Pulmonary artery endothelial cell (primary cell): ENCODE measurements at regions not wholly inside any gene's neighbourhood (a gene's known extent, or its start where the extent isn't known, plus 50 kb on each side); places are given as distances from the start of the nearest gene placed in this dataset.
"Not testable (repeated sequence)": the region's sequence is repeated elsewhere in the genome, so short reads cannot be mapped to it uniquely, and the experiment has no call there.

Experiments
- DNase-seq: peaks from one replicate; pipeline ENCODE4 v3.0.0-alpha.2; 2011; ENCODE audit warnings: low read depth, low spot score

GRCh38 chr21:33121715-33122475 is 52.0 kb downstream of the OLIG1 start:
- DNase-seq, result no peak

GRCh38 chr21:33122507-33122906 is 52.6 kb downstream of the OLIG1 start:
- DNase-seq, result no peak

- DNase-seq, result no peak
Observed at GRCh38 chr21:33123374-33124123, 53.6 kb downstream of the OLIG1 start.

- DNase-seq, result no peak
Observed at GRCh38 chr21:33124889-33125288, 54.9 kb downstream of the OLIG1 start.

- no peak for DNase-seq
Observed at GRCh38 chr21:33125680-33126375, 55.9 kb downstream of the OLIG1 start.

GRCh38 chr21:33126569-33126968 is 56.6 kb downstream of the OLIG1 start:
- DNase-seq, result no peak

GRCh38 chr21:33127154-33127867 is 57.4 kb downstream of the OLIG1 start:
- DNase-seq, result peak; percentile 19

- DNase-seq, result no peak
Observed at GRCh38 chr21:33127868-33128242, 57.9 kb downstream of the OLIG1 start.

- DNase-seq, result no peak
Observed at GRCh38 chr21:33128538-33128937, 58.6 kb downstream of the OLIG1 start.

GRCh38 chr21:33132054-33132453 is 62.1 kb downstream of the OLIG1 start:
- no peak for DNase-seq

- DNase-seq, result no peak
Observed at GRCh38 chr21:33133892-33134291, 64.0 kb downstream of the OLIG1 start.

- no peak for DNase-seq
Observed at GRCh38 chr21:33135925-33136324, 66.0 kb downstream of the OLIG1 start.

- no peak for DNase-seq
Observed at GRCh38 chr21:33136847-33137502, 67.0 kb downstream of the OLIG1 start.

- no peak for DNase-seq
Observed at GRCh38 chr21:33139084-33139483, 69.1 kb downstream of the OLIG1 start.

- DNase-seq, result no peak
Observed at GRCh38 chr21:33140288-33140687, 70.3 kb downstream of the OLIG1 start.

- DNase-seq, result no peak
Observed at GRCh38 chr21:33146467-33146866, 76.5 kb downstream of the OLIG1 start.

GRCh38 chr21:33149181-33149580 is 79.2 kb downstream of the OLIG1 start:
- no peak for DNase-seq

GRCh38 chr21:33150968-33151367 is 78.8 kb upstream of the IFNAR2 start:
- DNase-seq, result not testable (repeated sequence)

- no peak for DNase-seq
Observed at GRCh38 chr21:33151941-33152731, 77.6 kb upstream of the IFNAR2 start.

GRCh38 chr21:33152732-33153130 is 77.0 kb upstream of the IFNAR2 start:
- DNase-seq, result no peak
